ENCODE measurements at regions not wholly inside any gene's neighbourhood (a gene's known extent, or its start where the extent isn't known, plus 50 kb on each side); places are given as distances from the start of the nearest gene placed in this dataset.

- no peak overlapping the region for H3K27ac ChIP-seq
- no peaks in the 10 kb centered on the region for H3K27me3 ChIP-seq
- H3K4me1 ChIP-seq: no peaks in the 10 kb centered on the region
- no peak overlapping the region for H3K4me3 ChIP-seq
- TF ChIP-seq CTCF (IDR thresholded peaks at IDR 0.05): no peak
- intact Hi-C loops (cut with DNase I): no loop called here
- H3K9me3 ChIP-seq: no peaks in the 10 kb centered on the region
- no peak for DNase-seq (ENCODE audit: low spot score in 2 of 2)
- H3K36me3 ChIP-seq: no peaks in the 10 kb centered on the region
These were observed 305.7 kb downstream of the MATN1 start for GRCh38 chr1:30417701-30418046.

DNA sequence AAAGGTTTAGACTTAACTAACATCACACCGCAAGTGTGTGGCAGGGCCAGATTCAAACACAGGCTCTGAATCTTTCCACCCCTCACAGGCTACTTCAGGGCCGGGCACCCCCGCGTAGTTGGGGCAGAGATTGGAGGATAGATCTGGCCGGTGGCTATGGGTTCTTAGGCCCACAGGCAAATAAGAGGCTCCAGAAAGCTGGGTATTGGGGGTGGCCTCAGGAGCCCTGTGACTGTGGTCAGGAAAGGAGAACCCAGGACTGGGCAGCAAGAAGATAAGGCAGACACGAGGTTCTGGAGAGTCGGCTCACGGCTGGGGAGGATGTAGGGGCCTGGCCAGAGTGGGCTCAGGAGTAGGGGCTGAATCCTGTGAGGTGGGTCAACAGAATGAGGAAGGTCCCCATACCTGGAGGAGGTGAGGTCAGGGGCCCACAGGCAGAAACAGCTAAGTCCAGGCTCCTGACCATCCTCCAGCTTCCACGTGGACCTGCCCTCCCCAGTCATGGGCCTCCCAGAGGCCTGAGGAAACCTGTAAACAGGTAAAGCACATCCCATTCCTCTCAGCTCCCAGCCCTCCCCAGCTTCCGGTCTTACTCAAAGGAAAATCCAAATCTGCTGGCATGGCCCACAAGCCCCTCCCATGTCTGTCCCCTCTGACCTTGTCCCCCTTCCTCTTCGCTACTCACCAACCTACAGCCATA, 306.2 kb downstream of the MATN1 start:
- H3K27me3 ChIP-seq: no peaks in the 10 kb centered on the region
- H3K27ac ChIP-seq: no peak overlapping the region
- intact Hi-C loops (cut with DNase I): no loop called here
- H3K4me1 ChIP-seq: no peaks in the 10 kb centered on the region
- no peaks in the 10 kb centered on the region for H3K36me3 ChIP-seq
- no peak for TF ChIP-seq CTCF (IDR thresholded peaks at IDR 0.05)
- no peaks in the 10 kb centered on the region for H3K9me3 ChIP-seq
- peak in 1 of 2 donors; percentile 38 for DNase-seq (ENCODE audit: low spot score in 2 of 2)
- H3K4me3 ChIP-seq: no peak overlapping the region

- no peaks in the 10 kb centered on the region for H3K4me1 ChIP-seq
- H3K36me3 ChIP-seq: no peaks in the 10 kb centered on the region
- no peak overlapping the region for H3K27ac ChIP-seq
- H3K9me3 ChIP-seq: no peaks in the 10 kb centered on the region
- DNase-seq (ENCODE audit: low spot score in 2 of 2): peak in 1 of 2 donors; percentile 38
- H3K27me3 ChIP-seq: no peaks in the 10 kb centered on the region
- intact Hi-C loops (cut with DNase I): no loop called here
- no peak for TF ChIP-seq CTCF (IDR thresholded peaks at IDR 0.05)
- H3K4me3 ChIP-seq: no peak overlapping the region
These were observed 307.1 kb downstream of the MATN1 start for GRCh38 chr1:30416221-30416820.

DNA sequence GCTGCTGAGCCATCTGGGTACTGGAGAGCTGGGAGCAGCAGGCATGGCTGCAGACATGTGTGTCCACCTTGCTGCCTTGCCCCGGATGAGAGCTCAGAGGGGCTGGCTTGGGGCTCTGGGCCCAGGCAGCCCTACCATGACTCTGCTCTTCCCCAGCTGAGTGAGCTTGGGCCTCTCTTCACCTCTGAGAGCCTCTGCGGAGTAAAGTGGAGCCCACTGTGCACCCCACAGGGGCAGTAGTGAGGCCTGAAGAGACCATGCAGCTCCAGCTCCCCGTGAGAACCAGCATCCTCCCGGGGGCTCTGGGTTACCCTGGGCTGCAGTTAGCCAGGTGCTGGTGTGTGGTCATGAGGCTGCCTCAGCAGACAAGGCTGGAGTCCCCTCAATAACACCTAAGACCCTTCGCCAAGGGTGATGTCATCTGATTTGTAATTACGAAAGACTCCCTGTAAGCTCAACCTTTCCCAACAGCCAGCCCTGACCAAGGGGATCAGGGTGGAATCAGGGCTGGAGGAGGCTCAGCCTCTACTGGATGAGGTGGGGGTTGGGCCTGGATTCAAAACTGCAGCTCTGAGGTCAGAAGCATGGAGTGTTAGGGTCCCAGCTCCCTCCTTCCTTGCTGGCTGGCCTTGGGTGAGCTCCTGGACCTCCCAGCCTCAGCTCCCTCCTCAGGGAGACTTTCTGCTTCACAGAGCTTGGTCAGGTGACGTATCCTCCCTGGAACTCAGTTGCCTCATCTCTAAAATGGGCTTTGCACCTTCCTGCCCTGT, 308.0 kb downstream of the MATN1 start:
- intact Hi-C loops (cut with DNase I): no loop called here
- no peaks in the 10 kb centered on the region for H3K4me1 ChIP-seq
- TF ChIP-seq CTCF (IDR thresholded peaks at IDR 0.05): no peak
- DNase-seq (ENCODE audit: low spot score in 2 of 2): peak in 1 of 2 donors; percentile 52
- no peak overlapping the region for H3K4me3 ChIP-seq
- H3K27me3 ChIP-seq: no peaks in the 10 kb centered on the region
- no peak overlapping the region for H3K27ac ChIP-seq
- no peaks in the 10 kb centered on the region for H3K36me3 ChIP-seq
- no peaks in the 10 kb centered on the region for H3K9me3 ChIP-seq

GRCh38 chr1:30414851-30415165, 308.6 kb downstream of the MATN1 start:
- Histone ChIP-seq H3K36me3 (no peaks in the 10 kb centered on the region), H3K9me3 (no peaks in the 10 kb centered on the region), H3K27ac (no peak overlapping the region), H3K4me1 (no peaks in the 10 kb centered on the region), H3K4me3 (no peak overlapping the region), H3K27me3 (no peaks in the 10 kb centered on the region)
- no peak for DNase-seq (ENCODE audit: low spot score in 2 of 2)
- intact Hi-C loops (cut with DNase I): no loop called here
- TF ChIP-seq CTCF (IDR thresholded peaks at IDR 0.05): no peak
